Common myeloid progenitor, CD34-positive (primary cell): ENCODE measurements at regions not wholly inside any gene's neighbourhood (a gene's known extent, or its start where the extent isn't known, plus 50 kb on each side); places are given as distances from the start of the nearest gene placed in this dataset.

Source experiments
- CTCF ChIA-PET: fragments of 350-600 bp; sonication (Branson Sonifier 250); formaldehyde crosslinking; loops from one replicate; lab custom pipeline; 2021; ENCODE audit warnings: antibody characterized with exemption; lab: Charles Lee
- POLR2A ChIA-PET: fragments of 350-600 bp; sonication (Branson Sonifier 250); formaldehyde crosslinking; loops from one replicate; lab custom pipeline; 2021; ENCODE audit warnings: antibody characterized with exemption; lab: Charles Lee
- DNase-seq, 3 donors: peaks; one replicate each; pipeline versions ENCODE4 v3.0.0 to v3.0.0-alpha.2; 2013
- H3K27ac ChIP-seq, 2 experiments: 1 replicate in 1 of 2; 2 replicates in 1 of 2; pipeline ENCODE4 v1.7.0; 2013; ENCODE audit warnings: inconsistent platforms in 2 of 2, low read length in 2 of 2, mild to moderate bottlenecking in 2 of 2, low read depth in 1 of 2, moderate library complexity in 1 of 2; ENCODE audit not compliant: severe bottlenecking in 2 of 2, insufficient read depth in 1 of 2, poor library complexity in 1 of 2
- H3K27me3 ChIP-seq, 5 experiments: replicated peaks in 2 of 5; 1 replicate in 3 of 5; 2 replicates in 2 of 5; pipeline versions ENCODE4 v1.6.1 to v1.7.0; 2013; ENCODE audit warnings: low read length in 4 of 5, mild to moderate bottlenecking in 2 of 5, moderate library complexity in 2 of 5, inconsistent platforms in 1 of 5; ENCODE audit not compliant: insufficient read depth in 5 of 5, control insufficient read depth in 4 of 5
- H3K36me3 ChIP-seq, 4 experiments: 1 replicate in 2 of 4; 2 replicates in 2 of 4; pipeline versions ENCODE4 v1.6.1 to v1.7.0; 2013; ENCODE audit warnings: low read length in 3 of 4, control low read depth in 1 of 4, mild to moderate bottlenecking in 1 of 4; ENCODE audit not compliant: control insufficient read depth in 4 of 4, insufficient read depth in 4 of 4
- H3K4me1 ChIP-seq, 4 experiments: 1 replicate in 3 of 4; 2 replicates in 1 of 4; pipeline versions ENCODE4 v1.6.1 to v1.7.1; 2013; ENCODE audit warnings: low read length in 3 of 4, mild to moderate bottlenecking in 3 of 4, control low read depth in 1 of 4, inconsistent platforms in 1 of 4, moderate library complexity in 1 of 4; ENCODE audit not compliant: control insufficient read depth in 4 of 4, insufficient read depth in 4 of 4; ENCODE audit errors: control extremely low read depth in 1 of 4
- H3K4me3 ChIP-seq, 7 experiments: 1 replicate in 4 of 7; 2 replicates in 3 of 7; pipeline versions ENCODE4 v1.5.1 to v1.7.0; 2013; ENCODE audit warnings: mild to moderate bottlenecking in 7 of 7, low read length in 6 of 7, moderate library complexity in 6 of 7, inconsistent platforms in 2 of 7, low read depth in 2 of 7, control low read depth in 1 of 7; ENCODE audit not compliant: insufficient read depth in 4 of 7, control insufficient read depth in 1 of 7; ENCODE audit errors: extremely low read depth in 1 of 7
- H3K9me3 ChIP-seq, 5 experiments: 1 replicate in 4 of 5; 2 replicates in 1 of 5; pipeline versions ENCODE4 v1.6.1 to v1.7.1; 2013; ENCODE audit warnings: low read length in 4 of 5, mild to moderate bottlenecking in 2 of 5, inconsistent platforms in 1 of 5, low read depth in 1 of 5, moderate library complexity in 1 of 5; ENCODE audit not compliant: control insufficient read depth in 4 of 5, insufficient read depth in 2 of 5; ENCODE audit errors: control extremely low read depth in 1 of 5
- WGBS: methylation state at CpG from one replicate; pipeline ENCODE4 v1.1.5; 2013; ENCODE audit not compliant: insufficient coverage; 5-methylcytosine and 5-hydroxymethylcytosine counted together

DNA sequence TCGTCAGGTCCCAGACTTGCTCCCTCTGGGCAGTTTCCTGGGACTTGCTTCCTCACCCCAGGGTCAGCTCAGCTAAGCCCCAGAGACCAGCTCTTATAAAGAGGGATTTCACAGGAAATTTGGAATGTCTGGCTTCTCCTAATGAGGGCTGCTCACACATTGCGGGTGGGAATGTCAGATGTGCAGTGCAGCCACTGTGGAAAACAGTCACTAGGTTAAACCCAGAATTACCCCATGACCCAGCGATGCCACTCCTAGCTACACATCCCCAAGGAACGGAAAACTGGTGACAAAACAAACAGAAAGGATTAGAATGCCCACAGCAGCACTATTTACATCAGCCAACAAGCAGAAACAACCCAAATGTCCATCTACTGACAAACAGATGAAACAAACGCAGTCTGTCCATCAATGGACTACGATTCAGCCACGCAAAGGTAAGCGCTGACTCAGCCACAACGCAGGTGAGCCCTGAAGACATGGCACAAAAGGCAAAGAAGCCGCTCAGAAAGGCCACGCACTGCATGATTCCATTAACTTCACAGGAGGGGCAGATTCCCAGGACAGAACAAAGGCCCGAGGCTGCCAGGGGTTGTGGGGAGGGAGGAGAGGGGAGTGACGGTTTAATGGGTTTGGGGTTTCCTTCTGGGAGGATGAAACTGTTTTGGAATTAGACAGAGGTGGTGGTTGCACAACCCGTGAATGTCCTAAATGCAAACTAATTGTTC lies 63.0 kb downstream of the NCOR2 start:
- no peak for DNase-seq
- Histone ChIP-seq H3K9me3 (no peaks in the 10 kb centered on the region), H3K27me3 (no peaks in the 10 kb centered on the region), H3K4me1 (peaks cover 2 to 78% (median 67%) of the 10 kb centered on the region in 4 experiments), H3K27ac (no peak overlapping the region), H3K4me3 (no peak overlapping the region), H3K36me3 (peaks cover 0 to 9% (median 1%) of the 10 kb centered on the region in 4 experiments)
- CTCF ChIA-PET: interaction anchor here (1.1 to 1.5 kb wide), 5 partner anchors 9 to 36 kb away, joined by 3 to 4 read pairs (median 3); no protein-coding TSS in a partner anchor
- POLR2A ChIA-PET: interaction anchor here (0.7 kb wide), 1 partner anchor 15 kb away, joined by 3 read pairs; no protein-coding TSS in a partner anchor
- WGBS: 84% methylated on average over 14 of the region's 14 CpGs

DNA sequence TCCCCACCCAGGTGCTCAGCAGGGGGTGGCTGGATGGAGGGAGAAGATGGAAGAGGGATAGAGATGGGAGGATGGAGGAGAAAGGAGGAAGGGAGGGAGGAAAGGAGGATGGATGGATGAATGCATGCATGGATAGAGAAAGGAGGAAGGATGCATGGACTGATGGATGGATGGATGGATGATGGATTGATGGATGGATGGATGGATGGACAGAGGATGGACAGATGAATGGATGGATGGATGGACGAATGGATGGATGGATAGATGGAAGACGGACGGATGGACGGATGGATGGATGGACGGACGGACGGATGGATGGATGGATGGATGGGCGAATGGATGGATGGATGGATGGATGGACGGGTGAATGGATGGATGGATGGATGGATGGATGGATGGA lies 64.1 kb downstream of the NCOR2 start:
- Histone ChIP-seq H3K27me3 (no peaks in the 10 kb centered on the region), H3K36me3 (peaks cover 0 to 9% (median 1%) of the 10 kb centered on the region in 4 experiments), H3K4me3 (no peak overlapping the region), H3K4me1 (peaks cover 8 to 78% (median 66%) of the 10 kb centered on the region in 4 experiments), H3K27ac (no peak overlapping the region), H3K9me3 (no peaks in the 10 kb centered on the region)
- DNase-seq: no peak
- 96% methylated on average over 9 of the region's 9 CpGs for WGBS
- ChIA-PET CTCF (interaction anchor here (1.0 to 1.8 kb wide), 7 partner anchors 8 to 54 kb away, joined by 3 to 4 read pairs (median 4); no protein-coding TSS in a partner anchor), POLR2A (no interaction called here)

DNA sequence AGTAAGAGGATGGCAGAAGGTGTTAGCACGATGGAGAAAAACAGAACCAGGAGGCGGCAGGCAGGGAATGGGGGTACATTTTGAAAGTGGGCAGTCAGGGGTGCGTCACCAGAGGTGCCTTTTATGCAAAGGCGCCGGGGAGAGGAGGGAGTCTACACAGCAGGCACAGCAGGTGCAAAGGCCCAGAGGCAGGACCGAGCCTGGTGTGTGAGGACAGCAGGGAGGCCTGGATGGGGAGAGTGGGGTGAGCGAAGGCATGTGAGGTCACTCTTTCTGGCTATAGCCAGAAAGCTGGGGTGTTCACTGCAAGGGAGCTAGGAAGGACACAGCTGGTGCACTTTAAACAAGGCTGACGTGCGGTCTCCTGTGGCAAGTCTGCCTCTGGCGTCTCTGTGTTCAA lies 65.0 kb downstream of the NCOR2 start:
- no peak overlapping the region for H3K4me3 ChIP-seq
- no peak for DNase-seq
- 97% methylated on average over 10 of the region's 10 CpGs for WGBS
- peaks cover 8 to 78% (median 66%) of the 10 kb centered on the region in 4 experiments for H3K4me1 ChIP-seq
- ChIA-PET CTCF (interaction anchor here (0.7 to 1.8 kb wide), 7 partner anchors 8 to 179 kb away, joined by 3 to 4 read pairs (median 3); no protein-coding TSS in a partner anchor), POLR2A (no interaction called here)
- H3K27me3 ChIP-seq: no peaks in the 10 kb centered on the region
- no peak overlapping the region for H3K27ac ChIP-seq
- H3K36me3 ChIP-seq: peaks cover 0 to 9% (median 1%) of the 10 kb centered on the region in 4 experiments
- no peaks in the 10 kb centered on the region for H3K9me3 ChIP-seq

DNA sequence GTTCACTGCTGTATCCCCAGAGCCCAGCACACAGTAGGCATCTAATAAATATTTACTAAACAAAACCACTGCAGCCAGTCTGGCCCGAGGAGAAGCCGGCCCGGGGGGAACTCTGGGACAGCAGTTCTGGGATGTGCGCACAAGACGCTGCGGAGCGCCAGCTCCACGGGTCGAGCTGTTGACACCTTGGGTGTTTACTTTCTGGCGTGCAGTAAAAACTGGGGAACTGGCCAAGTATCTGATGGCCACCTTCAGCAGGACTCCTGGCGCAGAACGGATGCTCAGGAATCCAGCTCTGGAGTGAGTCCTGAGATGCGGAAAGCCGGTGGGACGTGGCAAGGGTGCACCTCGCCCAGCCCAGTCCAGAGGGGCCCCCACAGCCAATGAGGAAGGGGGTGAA lies 65.6 kb downstream of the NCOR2 start:
- ChIA-PET CTCF (interaction anchor here (0.7 to 1.8 kb wide), 5 partner anchors 9 to 180 kb away, joined by 3 to 4 read pairs (median 3); no protein-coding TSS in a partner anchor), POLR2A (no interaction called here)
- no peak for DNase-seq
- no peaks in the 10 kb centered on the region for H3K9me3 ChIP-seq
- H3K36me3 ChIP-seq: peaks cover 0 to 9% (median 1%) of the 10 kb centered on the region in 4 experiments
- H3K4me3 ChIP-seq: no peak overlapping the region
- H3K27ac ChIP-seq: no peak overlapping the region
- H3K27me3 ChIP-seq: no peaks in the 10 kb centered on the region
- 87% methylated on average over 16 of the region's 16 CpGs for WGBS
- H3K4me1 ChIP-seq: peaks cover 8 to 78% (median 66%) of the 10 kb centered on the region in 4 experiments

DNA sequence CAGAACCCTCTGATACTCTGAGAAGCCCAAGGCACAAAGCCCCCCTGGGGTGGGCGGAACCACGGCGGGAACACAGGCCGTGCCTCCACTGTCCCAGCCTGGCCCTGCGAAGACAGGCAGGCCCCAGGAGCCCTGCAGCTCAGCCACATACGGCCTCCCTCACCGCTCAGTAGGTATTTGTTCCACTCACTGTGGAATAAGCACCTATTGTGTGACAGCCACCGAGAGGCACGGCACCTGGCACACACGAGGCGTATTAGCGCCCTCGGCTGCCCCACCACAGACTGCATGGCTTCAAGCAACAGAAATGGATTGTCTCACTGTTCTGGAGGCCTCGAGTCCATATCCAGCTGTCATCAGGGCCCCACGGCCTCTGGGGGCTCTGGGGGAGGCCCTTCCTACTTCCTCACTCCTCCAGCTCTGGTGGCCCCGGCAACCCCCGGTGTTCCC lies 66.3 kb downstream of the NCOR2 start:
- peaks cover 8 to 78% (median 65%) of the 10 kb centered on the region in 4 experiments for H3K4me1 ChIP-seq
- H3K4me3 ChIP-seq: no peak overlapping the region
- H3K27me3 ChIP-seq: no peaks in the 10 kb centered on the region
- DNase-seq: peak in 2 of 3 donors; percentile 53 to 66
- H3K9me3 ChIP-seq: no peaks in the 10 kb centered on the region
- ChIA-PET CTCF (interaction anchor here (0.9 to 1.6 kb wide), 2 partner anchors 11 to 52 kb away, joined by 3 to 4 read pairs; no protein-coding TSS in a partner anchor), POLR2A (no interaction called here)
- peaks cover 0 to 9% (median 1%) of the 10 kb centered on the region in 4 experiments for H3K36me3 ChIP-seq
- 61% methylated on average over 14 of the region's 17 CpGs for WGBS
- no peak overlapping the region for H3K27ac ChIP-seq

DNA sequence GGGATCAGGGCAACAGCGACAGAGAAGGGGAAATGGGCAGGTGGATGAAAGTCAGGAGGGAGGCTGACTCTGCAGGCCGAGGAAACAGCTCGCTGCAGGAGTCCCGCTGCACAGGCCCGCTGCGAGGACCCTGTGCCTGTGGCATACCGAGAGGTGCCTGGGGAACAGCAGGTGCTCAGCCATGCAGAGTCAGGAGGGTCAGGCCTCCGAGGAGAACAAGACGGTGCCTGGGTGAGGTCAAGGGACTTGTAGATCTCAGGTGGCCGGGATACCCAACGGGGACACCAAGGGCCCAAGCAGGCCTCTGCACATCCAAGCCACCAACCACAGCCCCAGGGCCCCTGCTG lies 67.5 kb downstream of the NCOR2 start:
- no peaks in the 10 kb centered on the region for H3K9me3 ChIP-seq
- no peaks in the 10 kb centered on the region for H3K27me3 ChIP-seq
- POLR2A ChIA-PET: no interaction called here
- CTCF ChIA-PET: interaction anchor here (1.1 kb wide), 2 partner anchors 10 to 20 kb away, joined by 3 read pairs; no protein-coding TSS in a partner anchor
- no peak for DNase-seq
- 95% methylated on average over 9 of the region's 11 CpGs for WGBS
- H3K27ac ChIP-seq: no peak overlapping the region
- no peak overlapping the region for H3K4me3 ChIP-seq
- peaks cover 0 to 6% (median 3%) of the 10 kb centered on the region in 4 experiments for H3K36me3 ChIP-seq
- H3K4me1 ChIP-seq: peaks cover 8 to 71% (median 61%) of the 10 kb centered on the region in 4 experiments
